Fibroblast of the aortic adventitia (primary cell): ENCODE measurements at regions not wholly inside any gene's neighbourhood (a gene's known extent, or its start where the extent isn't known, plus 50 kb on each side); places are given as distances from the start of the nearest gene placed in this dataset.

ENCODE experiments used
- DNase-seq: peaks from one replicate; pipeline ENCODE4 v3.0.0-alpha.2; 2010; ENCODE audit warnings: low read depth
- H3K4me3 ChIP-seq: 2 replicates; pipeline ENCODE4 v1.5.1; 2011; ENCODE audit warnings: low read depth, mild to moderate bottlenecking, control low read depth, low read length, moderate library complexity
- TF ChIP-seq, protein P1 (sequence below): IDR thresholded peaks from 2 replicates; pipeline ENCODE4 v1.5.1; 2011; ENCODE audit warnings: mild to moderate bottlenecking, low read length, control low read depth, inconsistent platforms; ENCODE audit not compliant: insufficient read depth

DNA sequence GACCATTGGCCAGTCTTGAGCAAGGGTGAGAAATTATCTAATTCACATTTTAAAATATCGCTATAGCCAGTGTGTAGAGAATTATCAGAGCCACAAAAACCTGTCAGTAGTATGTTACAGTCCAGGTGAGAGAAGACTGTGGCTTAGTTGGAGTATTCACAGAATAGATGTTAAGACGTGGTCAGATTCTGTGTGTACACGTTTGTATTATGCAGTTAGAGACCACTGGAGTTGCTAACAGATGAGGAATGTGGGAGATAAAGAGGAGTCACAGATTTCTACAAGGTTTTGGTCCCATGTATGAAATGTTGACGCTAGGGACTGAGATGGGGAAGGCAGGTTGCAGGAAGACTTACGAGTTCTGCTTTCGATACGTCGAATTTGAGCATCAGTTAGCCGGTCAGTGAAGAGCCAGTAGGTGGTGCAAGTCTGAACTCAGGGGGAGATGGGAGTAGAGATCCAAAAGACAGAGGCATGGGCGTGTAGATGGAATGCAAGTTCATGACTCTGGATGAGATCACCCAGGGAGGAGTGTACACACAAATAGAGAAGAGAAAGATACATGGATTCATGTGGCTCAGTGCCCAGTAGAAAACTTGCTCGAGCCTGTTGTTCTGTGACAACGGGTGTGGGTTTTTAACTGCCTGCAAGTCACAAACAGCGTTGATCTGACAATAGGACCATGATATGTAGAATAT lies 114.8 kb upstream of the FLRT2 start:
- DNase-seq: peak; percentile 97
- peak overlapping the region; percentile 35 for H3K4me3 ChIP-seq
- TF ChIP-seq, protein P1, sequence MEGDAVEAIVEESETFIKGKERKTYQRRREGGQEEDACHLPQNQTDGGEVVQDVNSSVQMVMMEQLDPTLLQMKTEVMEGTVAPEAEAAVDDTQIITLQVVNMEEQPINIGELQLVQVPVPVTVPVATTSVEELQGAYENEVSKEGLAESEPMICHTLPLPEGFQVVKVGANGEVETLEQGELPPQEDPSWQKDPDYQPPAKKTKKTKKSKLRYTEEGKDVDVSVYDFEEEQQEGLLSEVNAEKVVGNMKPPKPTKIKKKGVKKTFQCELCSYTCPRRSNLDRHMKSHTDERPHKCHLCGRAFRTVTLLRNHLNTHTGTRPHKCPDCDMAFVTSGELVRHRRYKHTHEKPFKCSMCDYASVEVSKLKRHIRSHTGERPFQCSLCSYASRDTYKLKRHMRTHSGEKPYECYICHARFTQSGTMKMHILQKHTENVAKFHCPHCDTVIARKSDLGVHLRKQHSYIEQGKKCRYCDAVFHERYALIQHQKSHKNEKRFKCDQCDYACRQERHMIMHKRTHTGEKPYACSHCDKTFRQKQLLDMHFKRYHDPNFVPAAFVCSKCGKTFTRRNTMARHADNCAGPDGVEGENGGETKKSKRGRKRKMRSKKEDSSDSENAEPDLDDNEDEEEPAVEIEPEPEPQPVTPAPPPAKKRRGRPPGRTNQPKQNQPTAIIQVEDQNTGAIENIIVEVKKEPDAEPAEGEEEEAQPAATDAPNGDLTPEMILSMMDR: peak; percentile 80

DNA sequence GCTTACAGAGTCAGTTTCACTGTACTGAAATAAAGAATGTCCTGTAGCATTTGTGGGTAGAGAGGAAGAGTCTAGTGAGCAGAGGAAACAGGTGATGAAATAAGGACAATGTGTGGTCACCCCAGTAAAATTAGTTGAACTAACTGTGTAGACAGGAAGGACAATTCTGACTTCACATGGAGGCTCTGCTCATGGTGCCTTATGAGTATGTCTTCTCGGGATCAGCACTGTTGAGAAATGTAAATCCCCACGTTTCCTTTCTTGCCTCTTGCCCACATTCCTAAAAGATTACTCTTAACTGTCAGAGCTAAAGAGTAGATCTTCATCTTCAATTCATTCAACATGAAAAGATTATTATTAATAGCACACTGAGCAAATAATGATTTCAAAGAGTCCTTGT lies 113.2 kb upstream of the FLRT2 start:
- TF ChIP-seq, protein P1: no peak
- H3K4me3 ChIP-seq: no peak overlapping the region
- DNase-seq: peak; percentile 77

DNA sequence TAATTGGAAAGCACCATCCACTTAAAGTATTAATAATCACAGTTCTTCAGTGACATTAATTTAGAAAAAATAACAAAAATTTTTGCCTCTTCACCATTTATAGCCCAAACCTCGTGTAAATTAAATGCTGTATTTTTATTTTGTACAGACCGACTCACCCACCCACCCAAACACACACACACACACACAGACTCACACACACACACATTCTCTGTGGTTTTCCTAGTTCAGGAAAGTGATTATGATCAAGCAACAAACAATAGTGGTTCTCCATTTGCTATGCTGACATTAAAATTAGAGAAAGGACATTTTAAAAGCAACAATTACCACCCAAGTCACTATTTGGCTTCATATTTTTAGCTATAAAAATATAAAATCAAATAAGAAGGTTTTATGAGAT lies 112.5 kb upstream of the FLRT2 start:
- H3K4me3 ChIP-seq: no peak overlapping the region
- DNase-seq: no peak
- TF ChIP-seq, protein P1: no peak

DNA sequence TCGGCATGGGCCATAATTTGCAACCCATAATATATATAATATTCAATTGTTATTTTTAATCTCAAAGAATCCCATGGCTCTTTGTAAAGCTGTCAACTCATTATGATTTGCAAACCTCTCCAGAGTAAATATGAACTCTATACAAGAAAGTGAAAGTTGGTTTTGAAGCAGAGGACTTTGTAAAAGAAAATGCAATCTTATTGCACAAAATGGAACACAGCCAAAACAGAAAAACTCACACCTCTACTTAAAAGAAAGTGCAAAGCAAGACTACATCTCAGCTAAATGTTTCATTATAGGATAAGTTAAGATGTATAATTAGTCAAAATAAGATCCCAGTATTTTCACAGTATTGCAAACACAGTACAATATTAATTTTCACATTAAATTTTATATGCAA lies 111.2 kb upstream of the FLRT2 start:
- H3K4me3 ChIP-seq: no peak overlapping the region
- no peak for DNase-seq
- TF ChIP-seq, protein P1: no peak

DNA sequence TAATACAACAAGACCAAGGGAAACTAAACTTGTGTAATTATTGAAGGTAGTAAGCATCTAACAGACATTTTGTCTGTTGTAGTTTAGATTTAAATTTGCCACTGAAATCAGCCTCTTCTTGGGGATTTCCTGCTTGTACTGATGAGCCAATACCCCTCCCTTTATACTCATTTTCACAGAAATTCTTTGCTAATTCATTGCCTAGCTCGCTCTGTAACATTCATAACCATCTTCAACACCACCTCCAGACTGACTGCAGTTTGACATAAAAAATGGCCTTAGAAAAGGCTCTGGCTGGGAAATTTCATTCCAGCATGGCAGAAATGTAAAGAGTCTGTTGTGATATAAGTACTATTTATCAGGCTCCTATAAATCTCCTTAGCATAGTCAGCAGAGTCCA lies 109.7 kb upstream of the FLRT2 start:
- H3K4me3 ChIP-seq: no peak overlapping the region
- DNase-seq: no peak
- TF ChIP-seq, protein P1: no peak

DNA sequence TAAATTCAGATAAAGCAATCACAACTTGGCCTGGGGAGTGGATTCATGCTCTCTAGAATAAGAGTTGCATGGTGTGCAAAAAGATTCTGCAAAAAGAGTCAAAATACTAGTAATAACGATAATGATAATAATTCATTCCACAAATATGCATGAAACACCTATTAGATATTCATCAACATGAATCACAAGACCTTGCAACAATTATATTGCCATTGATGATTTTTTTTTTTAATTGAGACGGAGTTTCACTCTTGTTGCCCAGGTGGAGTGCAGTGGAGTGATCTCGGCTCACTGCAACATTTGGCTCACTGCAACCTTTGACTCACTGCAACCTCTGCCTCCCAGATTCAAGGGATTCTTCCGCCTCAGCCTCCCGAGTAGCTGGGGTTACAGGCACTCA lies 109.2 kb upstream of the FLRT2 start:
- DNase-seq: no peak
- TF ChIP-seq, protein P1: no peak
- no peak overlapping the region for H3K4me3 ChIP-seq

DNA sequence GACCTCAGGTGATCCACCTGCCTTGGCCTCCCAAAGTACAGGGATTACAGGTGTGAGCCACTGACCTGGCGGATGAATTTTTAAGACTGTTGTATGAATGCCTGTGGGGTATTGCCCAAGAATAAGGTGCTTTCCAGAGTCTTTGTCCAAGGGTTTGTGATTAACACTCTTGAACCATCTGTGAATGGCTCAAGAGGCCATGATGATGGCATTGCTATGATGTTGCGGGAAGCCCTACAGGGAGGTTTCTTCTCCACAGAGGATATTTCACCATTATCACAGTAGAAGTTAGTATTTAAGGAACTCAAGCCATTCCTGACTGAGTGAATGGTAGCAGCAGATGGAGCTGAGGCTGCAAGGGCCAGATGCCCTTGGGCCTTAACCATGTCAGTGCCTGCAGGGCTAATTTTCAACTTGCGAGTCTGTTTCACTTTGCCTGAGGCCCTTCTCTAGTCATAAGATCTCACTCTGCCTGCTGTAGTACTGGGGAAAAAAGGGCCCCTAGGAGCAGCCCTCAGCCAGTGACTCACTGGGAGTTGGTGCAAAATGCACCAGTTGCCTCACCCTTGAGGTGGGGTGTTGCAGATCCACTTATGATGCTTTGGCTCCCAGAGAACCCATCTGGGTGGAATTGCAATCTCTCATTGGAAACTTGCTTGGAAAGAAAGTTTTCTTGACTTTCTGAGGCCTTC lies 108.6 kb upstream of the FLRT2 start:
- peak; percentile 91 for DNase-seq
- TF ChIP-seq, protein P1: no peak
- H3K4me3 ChIP-seq: no peak overlapping the region
